Activated B cell treated with CpG ODN at 0.5 μM for 24 hours (primary cell): ENCODE measurements at regions not wholly inside any gene's neighbourhood (a gene's known extent, or its start where the extent isn't known, plus 50 kb on each side); places are given as distances from the start of the nearest gene placed in this dataset.

Experiments
- ATAC-seq: fragments of 200-7000 bp; cut with Tn5 transposase; one replicate; pipeline ENCODE4 v1.10.0; 2021; ENCODE audit warnings: low read depth, mild to moderate bottlenecking, moderate library complexity
- CTCF ChIA-PET: fragments of 350-600 bp; sonication (Branson Sonifier 250); formaldehyde crosslinking; loops from one replicate; lab custom pipeline; 2021; ENCODE audit warnings: antibody characterized with exemption; lab: Charles Lee
- POLR2A ChIA-PET: fragments of 350-600 bp; sonication (Branson Sonifier 250); formaldehyde crosslinking; loops from one replicate; lab custom pipeline; 2021; ENCODE audit warnings: antibody characterized with exemption; lab: Charles Lee
- DNase-seq: peaks from one replicate; pipeline ENCODE4 v3.0.0; 2022
- H3K27ac Mint-ChIP-seq: one replicate; pipeline ENCODE4 v1.8.0; 2020; ENCODE audit warnings: mixed read lengths
- H3K27me3 Mint-ChIP-seq: one replicate; pipeline ENCODE4 v1.8.0; 2021; ENCODE audit warnings: mixed read lengths
- H3K36me3 Mint-ChIP-seq: one replicate; pipeline ENCODE4 v1.8.0; 2021; ENCODE audit warnings: low read depth, mixed read lengths
- H3K4me1 Mint-ChIP-seq: one replicate; pipeline ENCODE4 v1.8.0; 2021; ENCODE audit warnings: mixed read lengths
- H3K4me3 Mint-ChIP-seq: one replicate; pipeline ENCODE4 v1.8.0; 2020; ENCODE audit warnings: mild to moderate bottlenecking, mixed read lengths
- H3K9me3 Mint-ChIP-seq: one replicate; pipeline ENCODE4 v1.8.0; 2020; ENCODE audit warnings: mixed read lengths
- CTCF ChIP-seq: fragments of 200-600 bp; IDR thresholded peaks from one replicate; pipeline ENCODE4 v1.8.0; 2022; ENCODE audit warnings: antibody characterized with exemption, mild to moderate bottlenecking
- intact Hi-C: fragments of 100-400 bp; cut with micrococcal nuclease; formaldehyde crosslinking; loops from one replicate; pipeline ENCODE4 v1.15.1; 2024

- no peak for TF ChIP-seq CTCF
These were observed 562.8 kb downstream of the ADCYAP1 start for GRCh38 chr18:1467461-1467964.

GRCh38 chr18:1468550-1468949 is 563.9 kb downstream of the ADCYAP1 start:
- Mint-ChIP-seq H3K4me1 (no peaks in the 10 kb centered on the region), H3K27me3 (no peaks in the 10 kb centered on the region), H3K27ac (no peak overlapping the region), H3K4me3 (no peak overlapping the region), H3K36me3 (no peaks in the 10 kb centered on the region), H3K9me3 (peaks cover 3% of the 10 kb centered on the region)
- POLR2A ChIA-PET: no interaction called here
- TF ChIP-seq CTCF: no peak
- intact Hi-C loops: no loop called here
- DNase-seq: no peak
- ATAC-seq: no peak
- CTCF ChIA-PET: no interaction called here

More at GRCh38 chr18:1467461-1467964, 562.8 kb downstream of the ADCYAP1 start:
- no peaks in the 10 kb centered on the region for H3K27me3 Mint-ChIP-seq
- ChIA-PET POLR2A (no interaction called here), CTCF (no interaction called here)
- peaks cover 3% of the 10 kb centered on the region for H3K9me3 Mint-ChIP-seq
- no peaks in the 10 kb centered on the region for H3K36me3 Mint-ChIP-seq
- H3K4me3 Mint-ChIP-seq: no peak overlapping the region
- H3K4me1 Mint-ChIP-seq: no peaks in the 10 kb centered on the region
- intact Hi-C loops: no loop called here
- DNase-seq (no peak), ATAC-seq (no peak)
- no peak overlapping the region for H3K27ac Mint-ChIP-seq

DNA sequence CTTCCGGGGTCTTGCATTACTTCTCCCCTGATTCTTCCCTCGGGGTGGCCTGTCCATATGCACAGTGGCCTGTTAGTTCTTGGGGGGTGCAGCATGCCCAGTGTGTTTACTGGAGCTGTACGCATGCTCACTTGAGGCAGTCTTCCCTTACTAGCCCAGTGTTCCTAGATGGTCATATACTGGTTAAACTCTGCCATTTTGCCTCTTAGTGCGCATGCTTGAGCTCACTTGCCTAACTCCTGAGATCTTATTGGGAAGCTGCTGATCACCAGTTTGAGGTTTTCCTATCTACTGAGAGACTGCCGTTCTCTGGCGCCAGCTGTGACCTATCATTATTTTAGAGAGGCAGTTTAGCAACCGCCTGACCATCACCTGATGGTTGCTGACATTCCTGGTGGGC is 571.2 kb downstream of the ADCYAP1 start:
- intact Hi-C loops: no loop called here
- no peak overlapping the region for H3K4me3 Mint-ChIP-seq
- no peaks in the 10 kb centered on the region for H3K4me1 Mint-ChIP-seq
- H3K27me3 Mint-ChIP-seq: no peaks in the 10 kb centered on the region
- DNase-seq (no peak), ATAC-seq (no peak)
- ChIA-PET POLR2A (no interaction called here), CTCF (no interaction called here)
- no peaks in the 10 kb centered on the region for H3K36me3 Mint-ChIP-seq
- no peak overlapping the region for H3K27ac Mint-ChIP-seq
- no peaks in the 10 kb centered on the region for H3K9me3 Mint-ChIP-seq
- no peak for TF ChIP-seq CTCF

DNA sequence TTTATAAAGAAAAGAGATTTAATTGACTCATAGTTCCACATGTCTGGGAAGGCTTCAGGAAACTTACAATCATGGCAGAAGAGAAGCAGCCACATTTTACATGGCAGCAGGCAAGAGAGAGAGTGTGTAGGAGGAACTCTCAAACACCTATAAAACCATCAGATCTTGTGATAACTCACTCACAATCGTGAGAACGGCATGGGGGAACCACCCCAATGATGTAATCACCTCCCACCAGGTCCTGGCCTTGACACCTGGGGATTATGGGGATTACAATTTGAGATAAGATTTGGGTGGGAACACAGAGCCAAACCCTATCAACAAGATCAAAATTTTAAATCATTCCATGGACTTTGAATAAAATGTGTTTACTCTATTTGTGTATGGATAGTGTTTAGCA is 575.6 kb downstream of the ADCYAP1 start:
- no peak for TF ChIP-seq CTCF
- Mint-ChIP-seq H3K27me3 (no peaks in the 10 kb centered on the region), H3K9me3 (no peaks in the 10 kb centered on the region), H3K4me3 (no peak overlapping the region), H3K4me1 (no peaks in the 10 kb centered on the region), H3K36me3 (no peaks in the 10 kb centered on the region), H3K27ac (no peak overlapping the region)
- CTCF ChIA-PET: no interaction called here
- intact Hi-C loops: no loop called here
- POLR2A ChIA-PET: no interaction called here
- no peak for ATAC-seq
- DNase-seq: no peak

- ChIA-PET CTCF (no interaction called here), POLR2A (no interaction called here)
- no peak overlapping the region for H3K4me3 Mint-ChIP-seq
- no peak for DNase-seq
- no peaks in the 10 kb centered on the region for H3K27me3 Mint-ChIP-seq
- no peaks in the 10 kb centered on the region for H3K36me3 Mint-ChIP-seq
- no peaks in the 10 kb centered on the region for H3K4me1 Mint-ChIP-seq
- no peak for ATAC-seq
- intact Hi-C loops: no loop called here
- TF ChIP-seq CTCF: no peak
- no peaks in the 10 kb centered on the region for H3K9me3 Mint-ChIP-seq
- no peak overlapping the region for H3K27ac Mint-ChIP-seq
These were observed 576.9 kb downstream of the ADCYAP1 start for GRCh38 chr18:1481577-1481976.
